ENCODE measurements at regions not wholly inside any gene's neighbourhood (a gene's known extent, or its start where the extent isn't known, plus 50 kb on each side); places are given as distances from the start of the nearest gene placed in this dataset.

GRCh38 chr2:161039071-161039470 lies 121.2 kb upstream of the TANK start:
- no peak overlapping the region for H3K27ac ChIP-seq
- TF ChIP-seq CTCF (conservative IDR thresholded peaks at IDR 0.05), result no peak

- H3K27ac ChIP-seq, result no peak overlapping the region
- no peak for TF ChIP-seq CTCF (conservative IDR thresholded peaks at IDR 0.05)
Measured at GRCh38 chr2:161041356-161041755, 118.9 kb upstream of the TANK start.

DNA sequence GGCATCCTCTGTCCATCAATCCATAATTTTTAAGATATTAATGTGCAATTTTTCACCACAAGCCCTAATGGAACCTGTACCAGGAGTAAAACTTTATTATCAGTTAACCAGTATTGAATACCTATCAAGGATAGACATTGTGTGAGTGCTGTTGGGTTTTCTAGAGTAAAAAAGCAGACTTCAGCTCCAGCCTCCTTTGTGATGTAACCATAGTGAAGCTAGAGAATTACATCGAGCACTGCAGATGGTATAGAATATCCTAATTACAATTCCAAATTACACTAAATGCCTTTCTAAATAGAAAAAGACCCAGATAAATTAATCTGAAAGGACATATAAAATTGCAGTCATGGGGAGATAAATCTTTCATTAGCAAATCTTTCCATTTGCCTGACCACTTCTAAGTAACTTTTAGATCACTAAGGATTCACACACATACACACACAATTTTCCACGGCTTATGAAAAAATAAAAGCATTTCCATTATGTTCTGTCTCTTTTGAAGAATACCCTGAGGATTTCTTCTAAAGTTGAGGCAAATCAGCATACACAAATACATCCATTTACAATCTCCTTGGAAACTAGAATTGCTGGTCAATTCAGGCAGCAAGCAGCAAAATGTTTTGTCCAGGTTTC lies 117.1 kb upstream of the TANK start:
- TF ChIP-seq CTCF (conservative IDR thresholded peaks at IDR 0.05), result no peak
- no peak overlapping the region for H3K27ac ChIP-seq

DNA sequence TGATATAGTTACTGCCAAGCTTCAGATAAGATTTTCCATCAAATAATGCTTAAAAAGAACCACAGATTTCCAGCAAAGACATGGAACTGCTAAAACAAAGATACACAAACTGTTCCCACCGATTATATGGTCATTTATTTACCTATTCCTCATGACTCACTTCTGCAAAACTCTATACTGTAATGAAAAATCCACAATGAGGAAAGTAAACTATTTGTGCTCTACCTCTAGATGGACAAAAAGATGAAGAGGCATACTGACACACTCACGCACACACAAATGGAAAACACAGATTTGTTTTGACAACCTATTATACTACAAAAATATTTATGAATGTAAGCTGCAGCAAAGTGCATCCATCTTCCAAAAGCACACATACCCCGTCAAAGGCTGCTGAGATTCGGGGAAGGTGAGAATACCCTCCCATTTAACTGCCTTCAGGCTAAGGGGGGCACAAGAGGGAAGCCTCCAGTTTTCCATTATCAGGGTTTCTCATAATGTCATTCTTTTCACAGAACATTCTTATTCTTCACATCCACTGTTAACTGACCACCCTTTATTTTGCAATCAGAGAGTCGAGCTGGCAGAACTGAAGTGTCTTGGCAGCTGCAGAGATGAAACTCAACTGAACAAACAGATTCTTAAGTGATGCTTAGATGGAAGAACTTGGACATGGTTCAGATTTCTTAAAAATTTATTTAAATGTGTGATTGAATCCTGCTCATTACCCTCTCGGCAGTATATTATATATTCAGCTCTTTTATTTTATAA lies 115.9 kb upstream of the TANK start:
- no peak for TF ChIP-seq CTCF (conservative IDR thresholded peaks at IDR 0.05)

DNA sequence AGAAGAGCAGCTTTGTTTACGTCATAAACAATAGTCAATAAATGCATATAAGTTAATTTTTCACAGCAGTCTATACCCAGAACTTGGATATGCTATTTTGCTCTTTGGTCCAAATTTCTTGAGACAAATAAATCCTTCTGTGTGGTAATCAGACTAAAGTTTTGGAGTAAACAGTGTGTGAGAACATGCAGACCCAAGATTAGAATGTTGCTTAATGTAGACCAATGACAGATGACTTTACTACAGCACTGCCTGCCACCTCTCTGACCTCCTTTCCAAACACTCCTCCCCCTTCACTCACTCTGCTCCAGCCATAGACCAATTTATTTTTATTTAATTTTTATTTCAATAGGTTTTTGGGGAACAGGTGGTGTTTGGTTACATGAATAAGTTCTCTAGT lies 115.3 kb upstream of the TANK start:
- no peak for TF ChIP-seq CTCF (conservative IDR thresholded peaks at IDR 0.05)
- H3K27ac ChIP-seq, result no peak overlapping the region

More for the DNA sequence above, 115.9 kb upstream of the TANK start:
- no peak overlapping the region for H3K27ac ChIP-seq

- no peak overlapping the region for H3K27ac ChIP-seq
- TF ChIP-seq CTCF (conservative IDR thresholded peaks at IDR 0.05), result no peak
Measured at GRCh38 chr2:161045726-161046125, 114.5 kb upstream of the TANK start.

DNA sequence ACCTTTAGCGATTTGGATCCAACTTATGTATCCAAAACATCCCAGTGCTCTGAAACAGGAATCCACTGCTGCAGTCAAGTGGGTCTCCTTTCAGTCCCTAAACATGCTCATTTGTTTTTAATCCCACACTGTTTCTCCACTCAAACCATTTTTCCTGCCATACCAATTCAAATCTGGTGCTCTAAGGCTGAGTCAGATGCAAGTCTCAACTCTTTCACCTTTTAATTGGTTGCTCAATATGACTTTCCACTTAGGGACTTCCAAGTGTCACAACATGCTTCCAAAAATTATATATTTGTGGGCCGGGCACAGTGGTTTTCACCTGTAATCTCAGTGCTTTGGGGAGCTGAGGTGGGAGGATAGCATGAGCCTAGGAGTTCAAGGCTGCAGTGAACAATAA lies 113.4 kb upstream of the TANK start:
- H3K27ac ChIP-seq, result no peak overlapping the region
- TF ChIP-seq CTCF (conservative IDR thresholded peaks at IDR 0.05), result no peak
